HepG2 (cell line): ENCODE measurements at regions not wholly inside any gene's neighbourhood (a gene's known extent, or its start where the extent isn't known, plus 50 kb on each side); places are given as distances from the start of the nearest gene placed in this dataset.

Experiments
- CBX1 ChIP-seq: IDR thresholded peaks from one replicate; pipeline ENCODE4 v1.6.1; 2016; ENCODE audit warnings: antibody characterized with exemption, low read depth
- ELF3 ChIP-seq: IDR thresholded peaks from 2 replicates; pipeline ENCODE4 v1.6.1; 2016; ENCODE audit warnings: missing genetic modification reagents, missing compliant biosample characterization
- EP300 ChIP-seq, 3 experiments: sonication (generic) in 1 of 3; formaldehyde crosslinking in 1 of 3; IDR thresholded peaks; 2 replicates each; pipeline versions ENCODE4 v1.5.1 to v1.6.1; 2011 to 2020; ENCODE audit warnings: low read depth in 2 of 3, low read length in 2 of 3, borderline replicate concordance in 1 of 3, improper control_type of control experiment in 1 of 3, mild to moderate bottlenecking in 1 of 3, missing genetic modification reagents in 1 of 3, moderate library complexity in 1 of 3
- KLF6 ChIP-seq: IDR thresholded peaks from 2 replicates; pipeline ENCODE4 v1.8.0; 2016; ENCODE audit warnings: missing biosample characterization, missing genetic modification reagents
- KLF9 ChIP-seq: IDR thresholded peaks from 2 replicates; pipeline ENCODE4 v1.6.1; 2016; ENCODE audit warnings: low read depth
- POLR2A ChIP-seq, 2 experiments: IDR thresholded peaks; 2 replicates each; pipeline ENCODE4 v1.6.1; 2011; ENCODE audit warnings: low read depth in 2 of 2, low read length in 2 of 2, mild to moderate bottlenecking in 1 of 2, moderate library complexity in 1 of 2; ENCODE audit not compliant: insufficient read depth in 1 of 2
- RNF2 ChIP-seq: fragments of 450-650 bp; conservative IDR thresholded peaks from 2 replicates; pipeline ENCODE4 v1.6.1; 2016; ENCODE audit warnings: low read depth
- SP1 ChIP-seq, 2 experiments: fragments of 450-650 bp in 1 of 2; sonication (generic) in 1 of 2; formaldehyde crosslinking in 1 of 2; IDR thresholded peaks; 2 replicates each; pipeline versions ENCODE4 v1.4.0 to v1.6.1; 2016 to 2020; ENCODE audit warnings: missing genetic modification reagents in 1 of 2
- STAT5B ChIP-seq: sonication (generic); formaldehyde crosslinking; IDR thresholded peaks from 2 replicates; pipeline ENCODE4 v1.4.0; 2020; ENCODE audit warnings: missing genetic modification reagents
- TCF12 ChIP-seq, 2 experiments: fragments of 450-650 bp in 1 of 2; sonication (generic) in 1 of 2; formaldehyde crosslinking in 1 of 2; IDR thresholded peaks; 2 replicates each; pipeline versions ENCODE4 v1.6.1 to v1.8.0; 2017 to 2022; ENCODE audit warnings: antibody characterized with exemption in 1 of 2, mild to moderate bottlenecking in 1 of 2, missing genetic modification reagents in 1 of 2, moderate library complexity in 1 of 2
- TF ChIP-seq, protein P1 (sequence below): sonication (generic); formaldehyde crosslinking; IDR thresholded peaks from 2 replicates; pipeline ENCODE4 v1.5.0; 2020; ENCODE audit warnings: mild to moderate bottlenecking, missing genetic modification reagents, moderate library complexity
- TF ChIP-seq, protein P2 (sequence below): sonication (generic); formaldehyde crosslinking; IDR thresholded peaks from 2 replicates; pipeline ENCODE4 v1.5.0; 2020; ENCODE audit warnings: missing genetic modification reagents
- TF ChIP-seq, protein P3 (sequence below): sonication (generic); formaldehyde crosslinking; IDR thresholded peaks from 2 replicates; pipeline ENCODE4 v1.4.0; 2020; ENCODE audit warnings: missing genetic modification reagents

DNA sequence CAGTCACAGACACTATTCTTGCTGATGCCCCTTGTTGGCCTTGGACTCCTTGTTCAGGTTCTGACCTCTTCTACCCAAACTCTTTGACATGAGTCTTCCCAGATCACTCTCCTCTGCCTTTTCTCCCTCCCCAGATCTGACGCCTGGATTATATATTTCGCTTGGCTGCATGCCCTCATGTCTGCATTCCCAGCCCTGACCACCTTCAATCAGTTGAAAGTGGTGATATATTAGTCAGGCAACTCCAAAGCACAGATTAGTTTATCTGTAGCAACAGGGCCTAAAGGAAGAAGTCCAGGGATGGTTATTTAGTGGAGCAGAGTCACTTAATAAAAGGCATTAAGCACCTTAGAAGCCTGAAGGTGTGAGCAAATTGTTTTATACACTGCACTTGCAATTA, 110.0 kb upstream of the GUCA2B start:
- TF ChIP-seq, protein P1, sequence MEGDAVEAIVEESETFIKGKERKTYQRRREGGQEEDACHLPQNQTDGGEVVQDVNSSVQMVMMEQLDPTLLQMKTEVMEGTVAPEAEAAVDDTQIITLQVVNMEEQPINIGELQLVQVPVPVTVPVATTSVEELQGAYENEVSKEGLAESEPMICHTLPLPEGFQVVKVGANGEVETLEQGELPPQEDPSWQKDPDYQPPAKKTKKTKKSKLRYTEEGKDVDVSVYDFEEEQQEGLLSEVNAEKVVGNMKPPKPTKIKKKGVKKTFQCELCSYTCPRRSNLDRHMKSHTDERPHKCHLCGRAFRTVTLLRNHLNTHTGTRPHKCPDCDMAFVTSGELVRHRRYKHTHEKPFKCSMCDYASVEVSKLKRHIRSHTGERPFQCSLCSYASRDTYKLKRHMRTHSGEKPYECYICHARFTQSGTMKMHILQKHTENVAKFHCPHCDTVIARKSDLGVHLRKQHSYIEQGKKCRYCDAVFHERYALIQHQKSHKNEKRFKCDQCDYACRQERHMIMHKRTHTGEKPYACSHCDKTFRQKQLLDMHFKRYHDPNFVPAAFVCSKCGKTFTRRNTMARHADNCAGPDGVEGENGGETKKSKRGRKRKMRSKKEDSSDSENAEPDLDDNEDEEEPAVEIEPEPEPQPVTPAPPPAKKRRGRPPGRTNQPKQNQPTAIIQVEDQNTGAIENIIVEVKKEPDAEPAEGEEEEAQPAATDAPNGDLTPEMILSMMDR (CRISPR knock-in tag): no peak
- TF ChIP-seq KLF6 (CRISPR knock-in tag) (no peak), STAT5B (CRISPR knock-in tag) (no peak), RNF2 (no peak), KLF9 (CRISPR knock-in tag) (no peak), ELF3 (CRISPR knock-in tag) (no peak), SP1 (IDR thresholded peaks at IDR 0.05) (no peak), SP1 (CRISPR knock-in tag; IDR thresholded peaks at IDR 0.05) (no peak), TCF12 (IDR thresholded peaks at IDR 0.05) (no peak), TCF12 (CRISPR knock-in tag; IDR thresholded peaks at IDR 0.05) (no peak), POLR2A (IDR thresholded peaks at IDR 0.05; ENCODE audit: insufficient read depth in 1 of 2, low read depth in 2 of 2, low read length in 2 of 2) (no peak), EP300 (IDR thresholded peaks at IDR 0.05; ENCODE audit: low read depth in 2 of 2, low read length in 2 of 2) (no peak), EP300 (CRISPR knock-in tag; IDR thresholded peaks at IDR 0.05; ENCODE audit: borderline replicate concordance) (no peak), CBX1 (no peak)
- TF ChIP-seq, protein P2, sequence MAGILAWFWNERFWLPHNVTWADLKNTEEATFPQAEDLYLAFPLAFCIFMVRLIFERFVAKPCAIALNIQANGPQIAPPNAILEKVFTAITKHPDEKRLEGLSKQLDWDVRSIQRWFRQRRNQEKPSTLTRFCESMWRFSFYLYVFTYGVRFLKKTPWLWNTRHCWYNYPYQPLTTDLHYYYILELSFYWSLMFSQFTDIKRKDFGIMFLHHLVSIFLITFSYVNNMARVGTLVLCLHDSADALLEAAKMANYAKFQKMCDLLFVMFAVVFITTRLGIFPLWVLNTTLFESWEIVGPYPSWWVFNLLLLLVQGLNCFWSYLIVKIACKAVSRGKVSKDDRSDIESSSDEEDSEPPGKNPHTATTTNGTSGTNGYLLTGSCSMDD: no peak
- TF ChIP-seq, protein P3, sequence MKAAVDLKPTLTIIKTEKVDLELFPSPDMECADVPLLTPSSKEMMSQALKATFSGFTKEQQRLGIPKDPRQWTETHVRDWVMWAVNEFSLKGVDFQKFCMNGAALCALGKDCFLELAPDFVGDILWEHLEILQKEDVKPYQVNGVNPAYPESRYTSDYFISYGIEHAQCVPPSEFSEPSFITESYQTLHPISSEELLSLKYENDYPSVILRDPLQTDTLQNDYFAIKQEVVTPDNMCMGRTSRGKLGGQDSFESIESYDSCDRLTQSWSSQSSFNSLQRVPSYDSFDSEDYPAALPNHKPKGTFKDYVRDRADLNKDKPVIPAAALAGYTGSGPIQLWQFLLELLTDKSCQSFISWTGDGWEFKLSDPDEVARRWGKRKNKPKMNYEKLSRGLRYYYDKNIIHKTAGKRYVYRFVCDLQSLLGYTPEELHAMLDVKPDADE (CRISPR knock-in tag): no peak
